ENCODE measurements at regions not wholly inside any gene's neighbourhood (a gene's known extent, or its start where the extent isn't known, plus 50 kb on each side); places are given as distances from the start of the nearest gene placed in this dataset.
"Not testable (repeated sequence)": the region's sequence is repeated elsewhere in the genome, so short reads cannot be mapped to it uniquely, and the experiment has no call there.

DNA sequence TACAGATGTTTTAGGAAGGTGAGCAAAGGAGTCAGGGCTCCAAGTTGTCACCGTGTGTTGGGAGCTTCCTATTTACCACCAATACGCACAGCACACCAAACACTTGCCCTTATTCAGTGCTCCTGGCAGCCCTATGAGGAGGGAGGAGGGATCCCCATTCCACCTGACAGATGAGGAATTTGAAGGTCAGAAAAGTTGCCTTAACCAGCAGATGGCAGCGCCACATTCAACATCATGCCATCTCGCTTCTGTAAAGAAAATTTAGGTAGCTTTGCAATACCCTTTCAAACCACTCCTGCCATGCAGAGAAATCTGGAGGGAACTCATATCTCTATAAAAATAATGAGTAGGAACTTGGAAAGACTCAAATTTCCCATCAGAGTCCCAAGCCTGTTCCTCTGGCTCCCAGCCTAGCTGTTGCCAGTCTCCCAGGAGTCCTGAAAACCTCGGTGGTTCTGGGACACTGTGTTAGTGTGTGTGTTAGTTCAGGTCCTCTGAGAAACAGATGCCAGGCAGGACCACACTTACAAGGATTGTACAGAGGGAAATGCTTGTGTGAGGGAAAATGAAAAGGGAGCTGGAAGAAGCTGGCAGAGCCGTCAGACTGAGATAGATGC, 410.5 kb downstream of the MED13L start:
- DNase-seq (ENCODE audit: low spot score), result no peak
- Histone ChIP-seq H3K36me3 (ENCODE audit: control insufficient read depth in 4 of 4, insufficient read depth in 3 of 4, low read depth in 1 of 4, low read length in 3 of 4) (no peaks in the 10 kb centered on the region), H3K4me3 (ENCODE audit: low read depth in 1 of 3, low read length in 3 of 3) (no peak overlapping the region), H3K9me3 (ENCODE audit: control insufficient read depth in 4 of 4, low read length in 3 of 4) (no peaks in the 10 kb centered on the region), H3K9ac (ENCODE audit: low read depth in 1 of 2, low read length in 2 of 2) (no peak overlapping the region), H3K4me1 (ENCODE audit: control insufficient read depth in 4 of 4, insufficient read depth in 4 of 4, low read length in 3 of 4) (no peaks in the 10 kb centered on the region), H3K27me3 (ENCODE audit: control insufficient read depth in 4 of 4, insufficient read depth in 4 of 4, low read length in 3 of 4) (peaks cover 0 to 5% (median 2%) of the 10 kb centered on the region in 4 donors), H3K27ac (ENCODE audit: low read depth in 1 of 2, low read length in 2 of 2) (no peak overlapping the region)
- TF ChIP-seq HNF4G (IDR thresholded peaks at IDR 0.05) (no peak), RAD21 (IDR thresholded peaks at IDR 0.05) (no peak), YY1 (IDR thresholded peaks at IDR 0.05) (no peak), MAX (IDR thresholded peaks at IDR 0.05) (no peak), CTCF (IDR thresholded peaks at IDR 0.05; ENCODE audit: low read depth, low read length, missing input control) (no peak), REST (IDR thresholded peaks at IDR 0.05) (no peak), HNF4A (conservative IDR thresholded peaks at IDR 0.05) (no peak), ZBTB33 (IDR thresholded peaks at IDR 0.05) (no peak), RXRA (IDR thresholded peaks at IDR 0.05) (no peak)
- 70% methylated on average over 6 of the region's 6 CpGs for WGBS

DNA sequence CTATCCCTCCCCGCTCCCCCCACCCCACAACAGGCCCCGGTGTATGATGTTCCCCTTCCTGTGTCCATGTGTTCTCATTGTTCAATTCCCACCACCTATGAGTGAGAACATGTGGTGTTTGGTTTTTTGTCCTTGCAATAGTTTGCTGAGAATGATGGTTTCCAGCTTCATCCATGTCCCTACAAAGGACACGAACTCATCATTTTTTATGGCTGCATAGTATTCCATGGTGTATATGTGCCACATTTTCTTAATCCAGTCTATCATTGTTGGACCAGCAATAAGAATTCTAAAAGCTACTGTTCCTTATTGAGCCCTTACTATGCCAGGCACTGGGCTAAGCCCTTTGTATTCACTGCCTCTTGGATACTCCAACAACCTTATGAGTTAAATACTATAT, 411.2 kb downstream of the MED13L start:
- not testable (repeated sequence) for H3K36me3 ChIP-seq (ENCODE audit: control insufficient read depth in 4 of 4, insufficient read depth in 3 of 4, low read depth in 1 of 4, low read length in 3 of 4); H3K9ac ChIP-seq (ENCODE audit: low read depth in 1 of 2, low read length in 2 of 2); DNase-seq (ENCODE audit: low spot score); H3K4me1 ChIP-seq (ENCODE audit: control insufficient read depth in 4 of 4, insufficient read depth in 4 of 4, low read length in 3 of 4); H3K27ac ChIP-seq (ENCODE audit: low read depth in 1 of 2, low read length in 2 of 2); H3K4me3 ChIP-seq (ENCODE audit: low read depth in 1 of 3, low read length in 3 of 3); H3K27me3 ChIP-seq (ENCODE audit: control insufficient read depth in 4 of 4, insufficient read depth in 4 of 4, low read length in 3 of 4); H3K9me3 ChIP-seq (ENCODE audit: control insufficient read depth in 4 of 4, low read length in 3 of 4)
- WGBS, result 87% methylated on average over 2 of the region's 3 CpGs

GRCh38 chr12:115864396-115864795, 413.1 kb downstream of the MED13L start:
- WGBS, result 56% methylated on average over 2 of the region's 2 CpGs
- no peaks in the 10 kb centered on the region for H3K4me1 ChIP-seq (ENCODE audit: control insufficient read depth in 4 of 4, insufficient read depth in 4 of 4, low read length in 3 of 4)
- no peak for DNase-seq (ENCODE audit: low spot score)
- H3K9me3 ChIP-seq (ENCODE audit: control insufficient read depth in 4 of 4, low read length in 3 of 4), result no peaks in the 10 kb centered on the region
- TF ChIP-seq RAD21 (IDR thresholded peaks at IDR 0.05) (no peak), FOXA2 (IDR thresholded peaks at IDR 0.05) (no peak), MAX (IDR thresholded peaks at IDR 0.05) (no peak), ATF3 (IDR thresholded peaks at IDR 0.05) (no peak), FOXA1 (IDR thresholded peaks at IDR 0.05) (no peak), YY1 (IDR thresholded peaks at IDR 0.05) (no peak), HNF4G (IDR thresholded peaks at IDR 0.05) (no peak), NR2F2 (IDR thresholded peaks at IDR 0.05) (no peak), TAF1 (conservative IDR thresholded peaks at IDR 0.05) (no peak), ZBTB33 (IDR thresholded peaks at IDR 0.05) (no peak), SP1 (IDR thresholded peaks at IDR 0.05) (no peak)
- H3K36me3 ChIP-seq (ENCODE audit: control insufficient read depth in 4 of 4, insufficient read depth in 3 of 4, low read depth in 1 of 4, low read length in 3 of 4), result no peaks in the 10 kb centered on the region
- no peak overlapping the region for H3K4me3 ChIP-seq (ENCODE audit: low read depth in 1 of 3, low read length in 3 of 3)
- no peak overlapping the region for H3K27ac ChIP-seq (ENCODE audit: low read depth in 1 of 2, low read length in 2 of 2)
- H3K27me3 ChIP-seq (ENCODE audit: control insufficient read depth in 4 of 4, insufficient read depth in 4 of 4, low read length in 3 of 4), result peaks cover 0 to 3% (median 0%) of the 10 kb centered on the region in 4 donors
- no peak overlapping the region for H3K9ac ChIP-seq (ENCODE audit: low read depth in 1 of 2, low read length in 2 of 2)

All from liver (tissue), 8 donors.